OCI-LY3 (cell line): ENCODE measurements at regions not wholly inside any gene's neighbourhood (a gene's known extent, or its start where the extent isn't known, plus 50 kb on each side); places are given as distances from the start of the nearest gene placed in this dataset.

Experiments used
- H2AFZ ChIP-seq: fragments of 200-600, 300-600 bp; shearing (Covaris generic); 2 replicates; pipeline ENCODE4 v1.6.0; 2014; ENCODE audit warnings: antibody characterized with exemption, low read depth, low read length
- H3K27ac ChIP-seq: fragments of 200-600, 300-600 bp; sonication (generic); 2 replicates; pipeline ENCODE4 v1.5.1; 2014; ENCODE audit warnings: mild to moderate bottlenecking, low read length, moderate library complexity, mixed read lengths
- H3K27me3 ChIP-seq: fragments of 200-600, 300-600 bp; sonication (generic); 2 replicates; pipeline ENCODE4 v1.6.1; 2014; ENCODE audit warnings: low read depth, low read length, mixed read lengths
- H3K36me3 ChIP-seq: fragments of 200-600, 300-600 bp; sonication (generic); replicated peaks from 2 replicates; pipeline ENCODE3; 2014; ENCODE audit warnings: low read depth, low read length, mixed read lengths
- H3K4me1 ChIP-seq: fragments of 300-600, 200-600 bp; sonication (generic); 2 replicates; pipeline ENCODE4 v1.6.1; 2014; ENCODE audit warnings: low read length, mixed read lengths
- H3K4me2 ChIP-seq: fragments of 200-600, 300-600 bp; sonication (generic); 2 replicates; pipeline ENCODE4 v1.6.1; 2014; ENCODE audit warnings: low read length, mixed read lengths
- H3K4me3 ChIP-seq: fragments of 300-600, 200-600 bp; sonication (generic); 2 replicates; pipeline ENCODE4 v1.5.1; 2014; ENCODE audit warnings: antibody characterized with exemption, mild to moderate bottlenecking, low read length, moderate library complexity
- H3K79me2 ChIP-seq: fragments of 300-600, 200-600 bp; shearing (Covaris generic); 2 replicates; pipeline ENCODE4 v1.6.1; 2014; ENCODE audit warnings: mild to moderate bottlenecking, low read length, mixed read lengths
- H3K9ac ChIP-seq: fragments of 300-600, 200-600 bp; shearing (Covaris generic); 2 replicates; pipeline ENCODE4 v1.6.0; 2014; ENCODE audit warnings: mild to moderate bottlenecking, low read length, moderate library complexity
- H3K9me3 ChIP-seq: fragments of 200-600, 300-600 bp; shearing (Covaris generic); 2 replicates; pipeline ENCODE4 v1.6.1; 2014; ENCODE audit warnings: low read length, mixed read lengths; ENCODE audit not compliant: insufficient read depth
- H4K20me1 ChIP-seq: fragments of 200-600, 300-600 bp; sonication (generic); 2 replicates; pipeline ENCODE4 v1.6.1; 2016; ENCODE audit warnings: low read length, mixed read lengths; ENCODE audit not compliant: insufficient read depth
- EZH2phosphoT487 ChIP-seq: fragments of 200-600 bp; shearing (Covaris generic); IDR thresholded peaks from 2 replicates; pipeline ENCODE4 v1.6.1; 2018; ENCODE audit warnings: antibody characterized with exemption, mixed run types, low read depth
- TF ChIP-seq, protein P1 (sequence below): fragments of 200-600, 300-600 bp; sonication (generic); IDR thresholded peaks from 2 replicates; pipeline ENCODE4 v1.5.1; 2014; ENCODE audit warnings: antibody characterized with exemption, low read length, low read depth

DNA sequence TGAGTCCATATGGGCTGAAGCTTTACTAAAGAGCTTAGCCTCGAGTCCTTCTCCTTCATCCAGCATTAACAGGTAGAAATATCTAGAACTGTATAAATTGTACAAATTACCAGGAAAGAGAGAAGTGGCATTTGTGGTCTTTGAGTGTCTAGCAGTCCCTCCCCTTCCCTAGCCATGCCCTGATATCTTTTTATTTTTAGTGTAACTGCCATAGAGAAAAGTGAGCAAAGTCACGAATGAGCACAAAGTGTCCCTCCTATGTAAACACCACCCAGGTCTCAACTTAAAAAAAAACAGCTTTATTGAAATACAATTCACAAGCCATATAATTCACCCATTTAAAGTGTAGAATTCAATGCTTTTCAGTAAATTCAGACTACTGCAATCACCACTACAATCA is 339.0 kb upstream of the ZMIZ1 start:
- H3K9me3 ChIP-seq: no peaks in the 10 kb centered on the region
- no peak overlapping the region for H3K4me2 ChIP-seq
- no peak overlapping the region for H2AFZ ChIP-seq
- no peak overlapping the region for H3K27ac ChIP-seq
- H3K4me1 ChIP-seq: no peaks in the 10 kb centered on the region
- H3K27me3 ChIP-seq: peaks cover 13% of the 10 kb centered on the region
- no peaks in the 10 kb centered on the region for H4K20me1 ChIP-seq
- H3K4me3 ChIP-seq: no peak overlapping the region
- TF ChIP-seq EZH2phosphoT487: no peak
- TF ChIP-seq, protein P1, sequence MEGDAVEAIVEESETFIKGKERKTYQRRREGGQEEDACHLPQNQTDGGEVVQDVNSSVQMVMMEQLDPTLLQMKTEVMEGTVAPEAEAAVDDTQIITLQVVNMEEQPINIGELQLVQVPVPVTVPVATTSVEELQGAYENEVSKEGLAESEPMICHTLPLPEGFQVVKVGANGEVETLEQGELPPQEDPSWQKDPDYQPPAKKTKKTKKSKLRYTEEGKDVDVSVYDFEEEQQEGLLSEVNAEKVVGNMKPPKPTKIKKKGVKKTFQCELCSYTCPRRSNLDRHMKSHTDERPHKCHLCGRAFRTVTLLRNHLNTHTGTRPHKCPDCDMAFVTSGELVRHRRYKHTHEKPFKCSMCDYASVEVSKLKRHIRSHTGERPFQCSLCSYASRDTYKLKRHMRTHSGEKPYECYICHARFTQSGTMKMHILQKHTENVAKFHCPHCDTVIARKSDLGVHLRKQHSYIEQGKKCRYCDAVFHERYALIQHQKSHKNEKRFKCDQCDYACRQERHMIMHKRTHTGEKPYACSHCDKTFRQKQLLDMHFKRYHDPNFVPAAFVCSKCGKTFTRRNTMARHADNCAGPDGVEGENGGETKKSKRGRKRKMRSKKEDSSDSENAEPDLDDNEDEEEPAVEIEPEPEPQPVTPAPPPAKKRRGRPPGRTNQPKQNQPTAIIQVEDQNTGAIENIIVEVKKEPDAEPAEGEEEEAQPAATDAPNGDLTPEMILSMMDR: no peak
- no peaks in the 10 kb centered on the region for H3K79me2 ChIP-seq
- H3K9ac ChIP-seq: no peak overlapping the region
- H3K36me3 ChIP-seq: no peaks in the 10 kb centered on the region

DNA sequence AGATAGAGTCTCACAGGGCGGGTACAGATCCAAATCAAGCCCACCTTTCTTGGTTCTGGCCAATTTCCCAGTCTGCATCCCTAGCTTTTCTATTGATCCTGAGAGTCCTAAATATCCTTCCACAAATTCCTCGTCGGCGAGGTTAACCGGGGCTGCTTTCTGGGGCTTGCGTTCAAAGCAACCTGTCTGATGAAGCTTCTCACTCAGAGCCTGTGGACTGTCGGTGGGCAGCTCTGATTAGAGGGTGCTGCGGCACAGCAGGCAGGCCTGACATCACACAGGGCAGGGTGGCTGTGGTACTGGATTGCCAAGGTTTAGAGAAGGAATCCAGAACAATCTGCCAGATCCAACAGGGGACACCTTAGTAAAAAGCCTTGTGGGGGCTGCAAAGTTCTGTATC is 338.0 kb upstream of the ZMIZ1 start:
- Histone ChIP-seq H3K79me2 (no peaks in the 10 kb centered on the region), H3K36me3 (no peaks in the 10 kb centered on the region), H3K27ac (no peak overlapping the region), H3K9ac (no peak overlapping the region), H3K4me2 (no peak overlapping the region), H3K9me3 (no peaks in the 10 kb centered on the region), H2AFZ (no peak overlapping the region), H4K20me1 (no peaks in the 10 kb centered on the region), H3K4me1 (no peaks in the 10 kb centered on the region), H3K27me3 (peaks cover 14% of the 10 kb centered on the region), H3K4me3 (no peak overlapping the region)
- TF ChIP-seq, protein P1: no peak
- TF ChIP-seq EZH2phosphoT487: no peak

- no peak overlapping the region for H3K27ac ChIP-seq
- TF ChIP-seq EZH2phosphoT487: no peak
- TF ChIP-seq, protein P1: no peak
- no peak overlapping the region for H3K4me2 ChIP-seq
- H3K9ac ChIP-seq: no peak overlapping the region
- no peaks in the 10 kb centered on the region for H3K4me1 ChIP-seq
- H3K36me3 ChIP-seq: no peaks in the 10 kb centered on the region
- H2AFZ ChIP-seq: no peak overlapping the region
- H4K20me1 ChIP-seq: no peaks in the 10 kb centered on the region
- H3K27me3 ChIP-seq: peaks cover 15% of the 10 kb centered on the region
- H3K4me3 ChIP-seq: no peak overlapping the region
- H3K9me3 ChIP-seq: no peaks in the 10 kb centered on the region
- H3K79me2 ChIP-seq: no peaks in the 10 kb centered on the region
Measured at GRCh38 chr10:78731675-78732074, 337.1 kb upstream of the ZMIZ1 start.

- Histone ChIP-seq H3K9ac (no peak overlapping the region), H3K4me1 (no peaks in the 10 kb centered on the region), H3K4me2 (no peak overlapping the region), H3K36me3 (no peaks in the 10 kb centered on the region), H3K27me3 (peaks cover 15% of the 10 kb centered on the region), H3K79me2 (no peaks in the 10 kb centered on the region), H3K9me3 (no peaks in the 10 kb centered on the region), H3K27ac (no peak overlapping the region), H3K4me3 (no peak overlapping the region), H2AFZ (no peak overlapping the region), H4K20me1 (no peaks in the 10 kb centered on the region)
- no peak for TF ChIP-seq EZH2phosphoT487
- TF ChIP-seq, protein P1: no peak
Measured at GRCh38 chr10:78732381-78732780, 336.4 kb upstream of the ZMIZ1 start.
